ENCODE measurements at regions not wholly inside any gene's neighbourhood (a gene's known extent, or its start where the extent isn't known, plus 50 kb on each side); places are given as distances from the start of the nearest gene placed in this dataset.
"Not testable (repeated sequence)": the region's sequence is repeated elsewhere in the genome, so short reads cannot be mapped to it uniquely, and the experiment has no call there.

- ATAC-seq (no peak), DNase-seq (ENCODE audit: missing footprints) (no peak)
- intact Hi-C loops (cut with DNase I), result no loop called here
These were observed 369.3 kb downstream of the VRK1 start for GRCh38 chr14:97166497-97166896.

GRCh38 chr14:97167577-97167976 is 370.4 kb downstream of the VRK1 start:
- DNase-seq (ENCODE audit: missing footprints); intact Hi-C loops (cut with DNase I); ATAC-seq: not testable (repeated sequence)

- intact Hi-C loops (cut with DNase I), result no loop called here
- ATAC-seq (no peak), DNase-seq (ENCODE audit: missing footprints) (no peak)
These were observed 375.5 kb downstream of the VRK1 start for GRCh38 chr14:97172644-97173043.

DNA sequence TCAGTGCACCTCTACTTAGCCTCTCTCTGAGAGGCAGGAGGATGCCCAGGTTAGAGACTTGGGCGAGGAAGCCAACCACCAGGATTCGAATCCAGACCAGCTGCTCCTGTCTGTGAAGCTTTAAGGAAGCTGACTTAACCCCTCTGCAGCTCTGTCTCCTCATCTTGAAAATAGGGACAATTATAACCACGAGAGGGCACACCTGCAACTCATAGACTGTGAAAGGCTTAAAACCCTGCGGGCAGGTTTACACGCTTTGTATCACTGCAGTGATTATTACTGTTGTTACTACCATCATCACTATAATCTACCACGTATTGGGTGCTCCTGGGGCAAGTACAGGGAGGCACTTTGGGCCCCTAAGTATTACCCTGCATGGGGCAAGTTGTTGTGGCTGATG is 379.8 kb downstream of the VRK1 start:
- intact Hi-C loops (cut with DNase I), result no loop called here
- no peak for ATAC-seq
- no peak for DNase-seq (ENCODE audit: missing footprints)

DNA sequence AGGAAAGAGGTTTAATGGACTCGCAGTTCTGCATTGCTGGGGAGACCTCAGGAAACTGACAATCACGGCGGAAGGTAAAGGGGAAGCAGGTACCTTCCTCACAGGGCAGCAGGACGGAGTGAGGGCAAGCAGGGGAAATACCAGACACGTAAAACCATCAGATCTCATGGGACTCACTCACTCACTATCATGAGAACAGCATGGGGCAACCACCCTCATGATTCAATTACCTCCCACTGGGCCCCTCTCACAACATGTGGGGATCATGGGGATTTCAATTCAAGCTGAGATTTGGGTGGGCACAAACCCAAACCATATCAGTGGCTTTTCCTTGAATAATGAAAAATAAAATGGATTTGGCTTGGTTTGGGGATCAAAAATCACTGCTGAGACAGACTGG is 380.5 kb downstream of the VRK1 start:
- no peak for ATAC-seq
- intact Hi-C loops (cut with DNase I), result no loop called here
- DNase-seq (ENCODE audit: missing footprints), result no peak

DNA sequence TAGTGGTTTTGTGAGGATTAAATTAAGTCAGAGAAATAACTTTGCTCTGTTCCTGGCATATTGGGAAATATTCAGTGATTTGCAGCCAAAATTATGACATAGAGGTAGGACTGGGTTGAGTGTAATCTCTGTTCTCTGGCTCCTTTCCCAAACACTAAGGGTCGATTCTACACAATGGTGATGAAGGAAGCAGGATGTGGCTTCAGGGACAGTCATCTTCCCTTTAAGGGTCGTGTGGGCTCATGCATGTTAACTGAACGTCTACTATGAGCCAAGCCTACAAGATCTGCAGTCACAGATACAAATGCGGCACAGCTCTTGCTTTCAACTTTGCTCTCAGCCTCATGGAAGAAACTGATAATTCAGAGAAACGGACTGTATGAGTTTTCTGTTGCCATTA is 381.6 kb downstream of the VRK1 start:
- DNase-seq (ENCODE audit: missing footprints), result no peak
- intact Hi-C loops (cut with DNase I), result no loop called here
- ATAC-seq, result no peak

- no peak for ATAC-seq
- intact Hi-C loops (cut with DNase I), result no loop called here
- no peak for DNase-seq (ENCODE audit: missing footprints)
These were observed 382.4 kb downstream of the VRK1 start for GRCh38 chr14:97179573-97179972.

DNA sequence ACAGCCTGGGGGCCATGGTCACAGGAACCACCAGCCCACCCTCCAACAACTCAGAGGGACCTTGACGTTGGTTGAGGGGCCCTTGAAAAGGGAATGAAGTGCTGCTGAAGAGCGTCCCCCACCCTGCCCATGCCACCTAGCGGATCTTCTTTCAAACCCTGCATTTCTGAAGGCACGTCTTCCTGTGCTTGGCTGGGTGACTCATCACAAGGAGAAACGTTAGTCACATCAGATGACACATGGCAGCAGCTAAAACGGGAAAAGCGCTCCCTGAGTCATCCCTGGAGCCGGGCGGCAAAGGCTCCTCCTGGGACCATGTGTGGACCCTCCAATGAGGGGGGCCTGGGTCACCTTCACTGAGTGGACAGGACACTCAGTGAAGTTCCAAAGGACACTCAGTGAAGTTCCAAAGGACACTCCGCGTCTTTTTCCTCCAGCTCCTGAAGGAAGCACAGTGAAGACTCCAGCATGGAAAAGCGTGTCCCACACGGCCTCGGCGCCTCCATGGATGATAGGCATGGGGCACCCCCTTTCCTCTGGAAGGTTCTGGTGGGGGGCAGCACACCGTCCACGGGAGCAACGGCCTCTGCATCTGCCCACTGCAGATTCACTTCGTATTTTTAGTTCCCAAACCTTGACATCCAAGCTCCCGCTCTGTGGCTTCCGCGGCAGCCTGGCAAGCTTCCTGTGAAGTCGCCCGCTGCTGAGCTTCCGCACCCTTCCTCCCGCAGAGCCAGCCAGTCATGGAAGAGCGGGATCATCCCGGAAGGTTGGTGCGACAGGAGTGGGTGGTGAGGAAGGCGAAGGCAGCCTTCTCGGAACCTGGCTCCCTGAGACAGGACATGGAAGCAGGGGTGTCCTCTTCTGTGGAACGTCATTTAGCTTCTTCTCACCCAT is 383.4 kb downstream of the VRK1 start:
- DNase-seq (ENCODE audit: missing footprints) (no peak), ATAC-seq (no peak)
- intact Hi-C loops (cut with DNase I), result no loop called here

- DNase-seq (ENCODE audit: missing footprints) (no peak), ATAC-seq (no peak)
- intact Hi-C loops (cut with DNase I), result no loop called here
These were observed 388.0 kb downstream of the VRK1 start for GRCh38 chr14:97185186-97185585.

- DNase-seq (ENCODE audit: missing footprints), result no peak
- intact Hi-C loops (cut with DNase I), result no loop called here
- no peak for ATAC-seq
These were observed 390.7 kb downstream of the VRK1 start for GRCh38 chr14:97187916-97188315.

DNA sequence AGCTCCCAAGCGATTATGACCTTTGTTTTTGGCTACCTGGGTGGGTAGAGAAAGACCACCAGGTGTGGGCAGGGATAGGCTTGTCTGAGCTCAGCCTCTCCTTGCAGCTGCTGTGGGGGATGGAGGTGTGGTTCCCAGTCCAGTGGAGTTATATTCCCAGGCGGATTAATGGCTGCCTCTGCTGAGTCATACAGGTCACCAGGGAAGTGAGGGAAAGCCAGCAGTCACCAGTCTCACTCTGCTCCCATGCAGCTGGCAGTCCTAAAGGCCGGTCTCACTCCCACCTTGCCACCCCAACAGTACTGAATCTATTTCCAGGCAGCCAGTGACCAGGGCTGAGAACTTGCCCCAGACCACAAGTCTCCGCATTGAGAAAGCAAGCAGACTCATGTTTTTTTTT is 399.2 kb downstream of the VRK1 start:
- DNase-seq (ENCODE audit: missing footprints), result no peak
- no peak for ATAC-seq
- intact Hi-C loops (cut with DNase I), result no loop called here

GRCh38 chr14:97198813-97199212 is 401.6 kb downstream of the VRK1 start:
- intact Hi-C loops (cut with DNase I), result no loop called here
- ATAC-seq (no peak), DNase-seq (ENCODE audit: missing footprints) (no peak)

- ATAC-seq, result no peak
- intact Hi-C loops (cut with DNase I), result no loop called here
- DNase-seq (ENCODE audit: missing footprints), result no peak
These were observed 403.1 kb downstream of the VRK1 start for GRCh38 chr14:97200245-97200644.

DNA sequence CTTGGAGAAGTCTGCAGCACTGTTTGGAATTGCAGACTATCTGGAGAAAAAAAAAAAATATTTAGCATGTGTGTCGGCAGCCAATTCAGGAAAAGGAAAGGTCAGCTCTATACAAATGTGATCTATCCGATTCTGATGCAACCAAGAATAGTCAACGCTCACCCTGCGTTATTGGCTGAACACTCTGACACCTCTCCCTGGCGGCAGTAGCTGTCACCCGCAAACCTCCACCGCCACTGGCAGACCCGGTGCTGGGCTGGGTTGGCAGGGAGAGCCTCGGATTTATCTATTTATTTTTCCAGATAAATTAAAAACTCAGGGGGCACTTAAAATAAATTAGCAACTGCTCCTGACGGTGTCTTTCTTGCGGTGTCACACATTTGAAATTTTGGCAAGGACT is 409.7 kb downstream of the VRK1 start:
- ATAC-seq (no peak), DNase-seq (ENCODE audit: missing footprints) (no peak)
- intact Hi-C loops (cut with DNase I), result no loop called here

DNA sequence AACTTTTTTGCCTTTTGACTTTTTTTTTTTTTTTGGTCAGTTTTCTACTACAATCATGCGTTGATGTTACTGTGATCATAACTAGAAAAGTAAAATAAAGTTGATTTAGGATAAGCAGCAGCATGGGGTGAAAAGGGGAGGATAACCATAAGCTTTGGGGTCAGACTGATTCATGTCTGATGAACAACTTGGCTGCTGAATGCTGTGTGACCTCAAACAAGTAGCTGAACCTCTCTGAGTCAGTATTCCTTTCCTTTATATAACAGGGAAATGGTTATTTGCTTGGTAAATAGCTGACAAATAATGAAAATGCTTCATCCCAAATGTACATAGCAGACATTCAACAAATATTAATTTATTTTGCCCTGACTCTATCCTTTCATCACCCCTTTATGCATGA is 413.0 kb downstream of the VRK1 start:
- intact Hi-C loops (cut with DNase I), result no loop called here
- DNase-seq (ENCODE audit: missing footprints) (no peak), ATAC-seq (no peak)

DNA sequence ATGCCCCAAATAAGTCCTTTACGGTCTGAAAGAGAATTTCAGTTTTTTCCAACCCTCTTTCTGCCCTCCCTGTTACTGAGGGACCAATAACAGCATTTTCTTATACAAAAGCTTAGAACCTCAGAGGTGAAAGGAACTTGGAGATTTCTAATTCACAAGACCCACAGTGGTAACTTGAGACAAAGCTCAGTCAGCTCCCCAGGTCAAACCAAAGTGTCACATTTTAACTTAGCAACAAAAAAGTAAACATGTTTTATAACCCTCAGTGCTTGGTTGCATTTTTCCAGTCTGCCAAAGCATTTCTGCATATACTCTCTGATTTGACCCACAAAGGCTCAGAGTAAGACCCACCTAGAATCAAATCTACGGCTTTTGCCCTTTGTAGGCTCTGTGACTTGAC is 415.2 kb downstream of the VRK1 start:
- DNase-seq (ENCODE audit: missing footprints), result no peak
- intact Hi-C loops (cut with DNase I), result no loop called here
- ATAC-seq, result no peak

DNA sequence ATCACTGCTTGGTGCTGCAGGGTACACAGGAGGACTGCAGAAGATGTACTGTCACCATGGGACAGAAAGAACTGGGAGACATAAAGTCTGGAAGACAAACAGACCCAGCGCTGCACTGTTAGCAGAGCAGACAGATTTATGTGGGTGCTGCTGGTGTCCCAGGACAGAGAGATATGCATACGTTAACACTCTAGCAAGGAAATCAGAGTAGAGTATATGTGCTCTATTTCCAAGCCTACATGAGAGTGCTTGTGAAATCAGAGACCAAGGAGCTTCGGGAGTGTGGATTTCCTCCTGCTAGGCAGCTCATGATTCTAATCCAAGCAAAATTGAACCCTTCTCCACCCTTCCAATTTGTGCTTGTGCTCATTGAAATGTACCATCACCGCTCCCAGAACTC is 416.5 kb downstream of the VRK1 start:
- intact Hi-C loops (cut with DNase I), result no loop called here
- DNase-seq (ENCODE audit: missing footprints) (no peak), ATAC-seq (no peak)

GRCh38 chr14:97215263-97215969 is 418.2 kb downstream of the VRK1 start:
- intact Hi-C loops (cut with DNase I), result no loop called here
- DNase-seq (ENCODE audit: missing footprints) (no peak), ATAC-seq (no peak)

DNA sequence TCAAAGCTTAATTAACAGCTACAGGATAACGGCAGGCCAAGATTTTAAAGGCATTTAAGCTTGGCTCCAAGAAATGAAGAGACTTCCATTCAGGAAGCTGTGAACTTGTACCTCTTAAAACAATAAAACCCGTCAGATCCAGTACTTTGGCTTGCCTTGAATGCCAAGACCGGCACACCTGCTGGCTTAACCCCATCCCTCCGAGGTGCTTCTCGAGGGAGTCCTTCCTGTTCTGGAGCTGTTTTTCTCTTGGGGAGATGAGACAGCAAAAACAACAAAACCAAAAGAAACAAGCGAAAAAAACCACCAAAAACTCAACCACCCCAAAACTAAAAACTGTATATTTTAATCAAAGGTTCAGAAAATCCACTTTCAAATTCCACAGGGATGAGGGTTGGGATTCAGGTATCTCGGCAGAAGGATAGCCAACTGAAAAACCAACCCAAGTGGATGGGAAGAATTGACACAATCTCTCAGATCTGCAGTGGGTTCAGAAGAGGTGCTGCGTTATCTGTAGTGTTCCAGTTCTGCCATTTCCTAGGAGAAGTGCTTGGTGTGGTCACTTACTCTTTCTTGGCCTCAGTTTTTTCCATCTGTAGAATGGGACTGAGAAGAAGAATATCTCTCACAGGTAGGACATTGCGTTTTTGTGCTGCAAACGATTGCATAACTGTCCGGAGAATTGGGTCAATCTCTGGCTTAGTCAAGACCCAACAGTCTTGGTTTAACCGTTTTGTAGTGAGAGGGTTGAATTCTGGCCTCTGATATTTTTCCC is 420.1 kb downstream of the VRK1 start:
- no peak for DNase-seq (ENCODE audit: missing footprints)
- intact Hi-C loops (cut with DNase I), result no loop called here
- ATAC-seq, result no peak

GRCh38 chr14:97218274-97218673 is 421.1 kb downstream of the VRK1 start:
- no peak for ATAC-seq
- DNase-seq (ENCODE audit: missing footprints), result no peak
- intact Hi-C loops (cut with DNase I), result no loop called here

Data from Right ventricle myocardium inferior (tissue), 1 donor.